GM21515 (cell line): ENCODE measurements at regions not wholly inside any gene's neighbourhood (a gene's known extent, or its start where the extent isn't known, plus 50 kb on each side); places are given as distances from the start of the nearest gene placed in this dataset.
"Not testable (repeated sequence)": the region's sequence is repeated elsewhere in the genome, so short reads cannot be mapped to it uniquely, and the experiment has no call there.

Source experiments
- ATAC-seq: cut with Tn5 transposase; IDR thresholded peaks from one replicate; pipeline ENCODE4 v1.9.1; 2021; ENCODE audit not compliant: unreplicated experiment

- ATAC-seq, result no peak
These were observed 52.0 kb upstream of the BMP2 start for GRCh38 chr20:6715401-6715941.

- ATAC-seq, result no peak
These were observed 53.2 kb upstream of the BMP2 start for GRCh38 chr20:6714279-6714711.

DNA sequence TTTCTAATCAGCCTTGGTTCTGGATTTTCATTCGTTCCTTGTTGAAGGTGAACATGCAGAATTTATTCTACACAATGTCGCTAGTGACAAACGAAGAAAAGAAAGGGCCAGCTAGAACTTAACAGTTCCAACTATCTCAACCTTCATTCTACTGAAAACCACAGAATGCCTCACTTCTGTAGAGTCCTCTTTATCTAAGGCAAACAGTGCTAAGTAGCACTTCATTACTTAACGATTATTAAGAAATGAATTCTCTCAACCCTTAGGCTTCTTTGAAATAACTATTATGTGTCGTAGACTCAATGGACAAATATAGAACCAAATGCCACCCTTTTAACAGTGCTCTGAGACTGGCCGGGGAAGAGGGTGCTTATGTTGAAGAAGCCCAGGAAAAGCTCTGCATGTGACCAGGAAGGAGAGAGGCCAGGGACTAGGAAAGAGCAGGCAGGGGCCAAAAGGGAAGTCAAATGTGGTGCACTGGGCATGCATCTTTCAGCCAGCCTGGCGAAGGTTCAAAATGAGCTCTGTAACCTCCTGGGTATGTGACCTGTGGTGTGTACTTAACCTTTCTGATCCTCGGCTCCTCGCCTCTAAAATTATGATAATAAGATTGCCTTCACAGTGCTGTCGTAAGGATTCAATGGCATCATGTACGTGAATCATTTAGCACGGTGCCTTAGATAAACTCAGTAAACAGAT is 55.4 kb upstream of the BMP2 start:
- ATAC-seq, result no peak

DNA sequence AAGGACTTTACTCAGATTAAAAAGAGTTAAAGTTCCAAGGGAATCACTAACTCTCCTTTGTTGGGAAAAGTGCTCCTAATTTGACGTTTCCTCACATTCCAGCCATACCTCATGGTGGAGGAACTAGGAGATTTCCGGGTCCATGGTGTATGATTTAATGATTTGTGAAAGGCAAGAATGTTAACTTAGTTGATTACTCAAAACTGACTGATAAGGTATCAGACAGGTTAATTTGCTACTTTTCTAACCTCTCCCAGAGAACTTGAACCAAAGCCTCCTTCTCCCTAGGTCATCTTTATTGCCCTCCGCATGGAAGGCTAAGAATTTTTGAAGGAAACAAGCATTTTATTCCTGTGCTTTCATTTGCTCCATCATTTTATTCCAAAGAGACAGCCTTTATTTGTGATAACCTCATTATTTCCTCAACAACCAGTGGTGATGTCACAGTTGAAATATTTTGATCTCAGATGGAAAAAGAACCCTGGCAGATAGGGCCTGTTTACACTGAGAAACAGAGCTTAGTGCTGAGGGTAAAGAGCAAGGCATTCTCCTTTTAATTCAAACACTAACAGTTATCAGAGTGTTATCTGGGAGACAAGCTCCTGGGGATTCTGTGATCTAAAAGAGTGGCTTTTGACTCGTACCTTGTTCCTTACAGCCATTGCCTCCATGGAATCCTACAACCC is 57.4 kb upstream of the BMP2 start:
- ATAC-seq, result no peak

GRCh38 chr20:6708010-6708409 is 59.5 kb upstream of the BMP2 start:
- no peak for ATAC-seq

GRCh38 chr20:6707321-6707831 is 60.1 kb upstream of the BMP2 start:
- no peak for ATAC-seq

DNA sequence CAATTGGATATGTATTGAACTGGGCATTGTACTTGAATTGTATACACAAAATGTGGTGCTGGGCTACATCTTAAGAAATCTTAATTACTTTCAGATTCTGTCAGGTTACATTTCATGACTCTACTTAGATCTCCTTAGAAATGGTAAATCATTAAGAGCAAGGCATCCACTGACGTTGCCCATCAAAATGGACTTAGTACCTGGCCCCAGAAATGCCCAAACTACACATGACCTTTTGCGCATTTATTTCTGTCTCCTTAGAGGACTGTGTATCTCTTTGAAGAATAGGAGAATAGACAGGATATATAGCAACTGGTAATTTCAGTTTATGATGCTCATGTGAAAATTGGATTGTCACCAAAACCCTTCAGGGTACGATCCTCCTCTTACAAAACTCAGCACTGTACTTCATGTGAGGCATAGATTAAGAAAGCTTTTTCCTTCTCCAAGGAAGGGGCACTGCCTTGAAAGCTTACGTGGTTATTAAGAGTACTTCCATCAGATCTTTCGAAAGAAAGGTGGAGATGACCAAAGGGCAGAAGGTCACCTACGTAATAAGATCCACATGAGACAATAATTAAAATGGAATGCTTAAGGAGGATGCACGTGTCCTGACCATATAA is 61.4 kb upstream of the BMP2 start:
- no peak for ATAC-seq

- no peak for ATAC-seq
These were observed 62.2 kb upstream of the BMP2 start for GRCh38 chr20:6705106-6705766.

- no peak for ATAC-seq
These were observed 63.2 kb upstream of the BMP2 start for GRCh38 chr20:6704132-6704861.

DNA sequence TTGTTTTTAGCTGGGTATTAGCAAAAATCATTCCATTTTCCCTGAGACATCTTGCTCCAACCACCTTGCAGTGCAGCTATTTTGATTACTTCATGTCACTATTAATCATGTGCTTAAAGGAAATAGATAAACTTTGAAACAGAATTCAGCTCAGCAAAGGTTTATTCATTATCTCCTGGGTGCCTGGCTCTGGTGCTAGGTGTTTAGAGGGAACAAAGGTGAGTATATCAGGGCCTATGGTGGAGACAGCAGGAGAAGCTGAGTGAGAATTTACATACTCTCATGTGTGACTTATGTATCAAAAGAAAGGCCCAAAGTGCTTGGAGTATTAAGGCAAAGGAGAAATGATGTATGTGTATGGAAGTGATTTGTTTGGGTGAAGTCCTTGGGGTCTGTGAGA is 63.8 kb upstream of the BMP2 start:
- ATAC-seq, result no peak

DNA sequence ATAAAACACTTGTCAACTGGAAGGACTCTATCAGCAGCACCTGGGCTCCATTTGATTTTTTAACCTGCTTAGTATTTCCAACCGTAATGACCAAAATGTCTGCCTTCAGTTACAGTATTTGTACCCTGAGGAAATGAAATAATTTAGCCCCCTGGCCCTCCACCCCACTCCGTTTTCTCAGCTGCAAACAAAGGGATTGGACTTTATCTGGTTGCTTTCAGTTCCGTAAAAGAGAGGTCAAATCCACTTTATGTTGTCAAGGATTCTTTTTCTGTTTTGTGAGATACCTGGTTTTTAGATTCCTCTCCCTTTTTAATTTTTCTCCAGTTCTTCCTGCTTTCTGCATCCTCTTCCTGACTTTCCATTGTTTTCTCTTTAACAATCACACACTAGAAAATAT is 64.4 kb upstream of the BMP2 start:
- no peak for ATAC-seq

DNA sequence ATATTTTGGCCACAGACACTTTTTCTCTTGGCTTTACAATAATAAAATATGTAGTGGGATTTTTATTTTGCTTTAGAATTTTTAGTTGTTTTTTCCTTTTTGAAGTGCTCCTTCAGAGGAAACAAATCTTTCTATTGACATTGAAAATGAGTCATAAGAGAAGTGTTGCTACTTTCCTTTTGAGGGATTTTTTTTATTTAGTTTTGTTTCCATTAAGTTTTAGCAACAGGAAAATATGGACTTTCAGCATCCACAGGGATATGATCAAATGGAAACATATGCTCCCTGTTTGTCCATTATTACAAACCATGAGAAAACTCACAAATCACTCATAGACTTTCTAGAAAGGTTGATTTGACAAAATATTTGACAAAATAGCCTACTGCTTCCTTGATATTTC is 65.3 kb upstream of the BMP2 start:
- no peak for ATAC-seq

DNA sequence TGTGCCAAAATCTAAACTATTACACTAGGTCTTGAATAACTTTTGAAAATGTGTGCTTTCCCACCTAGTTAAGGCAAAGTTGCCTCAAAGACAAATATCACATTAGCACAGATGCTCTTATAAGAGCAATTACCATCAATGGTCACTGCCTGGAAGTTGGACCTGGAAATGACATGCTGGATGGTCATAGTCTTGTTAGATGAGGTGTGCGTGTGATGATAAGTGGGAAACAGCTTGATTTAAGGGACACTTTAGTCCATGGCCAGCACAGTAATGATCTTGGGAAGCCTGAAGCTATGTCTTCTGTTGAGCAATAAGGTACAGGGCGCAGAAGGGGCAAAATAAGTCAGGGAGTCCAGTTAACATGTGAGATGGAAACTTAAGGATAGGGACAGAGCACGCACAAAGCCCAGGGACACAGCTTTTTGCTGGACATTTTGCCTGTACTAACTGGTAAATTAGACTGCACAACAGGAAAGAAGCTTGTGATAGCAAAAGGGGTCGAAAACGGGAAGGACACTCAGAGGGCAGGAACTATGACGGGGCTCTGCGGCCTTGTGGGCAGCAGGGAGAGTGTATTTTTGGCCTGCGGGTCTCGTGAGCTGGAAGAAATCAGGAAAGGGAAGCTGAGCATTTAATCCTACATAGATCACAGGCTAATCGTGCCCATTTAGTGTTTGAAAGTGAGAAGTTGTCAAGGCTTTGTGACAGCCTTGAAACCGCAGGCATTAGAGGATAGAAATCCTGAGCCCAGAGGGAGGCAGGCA is 66.7 kb upstream of the BMP2 start:
- ATAC-seq, result no peak

GRCh38 chr20:6699921-6700562 is 67.4 kb upstream of the BMP2 start:
- no peak for ATAC-seq

DNA sequence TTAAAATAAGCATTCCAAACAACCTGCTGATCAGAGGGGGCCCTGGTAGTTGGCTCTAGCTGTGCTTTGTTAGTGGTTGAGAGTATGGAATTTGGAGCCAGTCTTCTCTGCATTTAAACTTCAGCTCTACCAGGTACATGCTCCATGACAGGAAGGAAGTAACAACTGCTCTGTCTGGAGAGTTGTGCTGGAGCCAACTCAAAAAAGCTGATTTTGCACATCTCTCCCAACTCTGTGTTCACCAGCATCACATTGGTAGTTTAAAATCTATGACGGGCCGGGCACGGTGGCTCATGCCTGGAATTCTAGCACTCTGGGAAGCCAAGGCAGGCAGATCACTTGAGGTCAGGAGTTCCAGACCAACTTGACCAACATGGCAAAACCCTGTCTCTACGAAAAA is 68.8 kb upstream of the BMP2 start:
- no peak for ATAC-seq

DNA sequence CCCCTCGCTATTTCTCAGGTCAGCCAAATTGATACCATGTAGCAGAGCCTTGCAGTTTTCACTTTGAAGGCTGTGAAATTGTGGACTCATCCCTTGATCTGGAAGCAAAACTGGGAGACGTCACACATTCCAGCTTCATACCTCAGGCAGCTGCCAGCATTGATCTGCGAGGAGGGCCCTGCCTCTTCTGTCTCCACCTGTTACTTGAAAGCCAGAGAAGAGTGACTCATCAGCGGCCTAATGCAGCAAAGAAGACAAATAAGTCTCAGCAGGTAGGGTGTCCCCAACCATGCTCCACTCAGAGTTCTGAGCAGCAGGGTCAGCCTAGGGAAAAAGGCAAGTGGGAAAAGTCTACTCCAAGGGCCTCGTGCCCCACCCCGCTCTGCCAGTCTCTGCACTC is 69.4 kb upstream of the BMP2 start:
- no peak for ATAC-seq

GRCh38 chr20:6697228-6697972 is 70.1 kb upstream of the BMP2 start:
- no peak for ATAC-seq

- ATAC-seq, result no peak
These were observed 71.5 kb upstream of the BMP2 start for GRCh38 chr20:6696001-6696400.

- not testable (repeated sequence) for ATAC-seq
These were observed 73.7 kb upstream of the BMP2 start for GRCh38 chr20:6693808-6694198.
